ENCODE measurements at regions not wholly inside any gene's neighbourhood (a gene's known extent, or its start where the extent isn't known, plus 50 kb on each side); places are given as distances from the start of the nearest gene placed in this dataset.

DNA sequence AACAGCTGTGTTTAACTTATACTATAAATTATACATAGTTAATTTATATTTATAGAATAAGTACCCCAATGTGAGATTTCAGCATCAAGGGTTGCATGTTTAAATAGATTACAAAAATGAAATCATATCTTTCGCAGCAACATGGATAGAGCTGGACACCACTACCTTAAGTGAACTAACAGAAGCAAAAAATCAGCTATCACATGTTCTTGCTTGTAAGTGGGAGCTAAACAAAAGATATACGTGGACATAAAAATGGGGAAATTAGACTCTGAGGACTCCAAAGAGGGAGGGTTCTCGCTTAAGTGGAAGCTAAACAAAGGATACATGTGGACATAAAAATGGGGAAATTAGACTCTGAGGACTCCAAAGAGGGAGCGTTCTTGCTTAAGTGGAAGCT is 626.5 kb upstream of the DPPA4 start:
- H3K18ac ChIP-seq (ENCODE audit: low read depth in 1 of 2, low read length in 2 of 2): no peak overlapping the region
- no peak overlapping the region for H2BK15ac ChIP-seq (ENCODE audit: low read depth, poor library complexity, severe bottlenecking)

DNA sequence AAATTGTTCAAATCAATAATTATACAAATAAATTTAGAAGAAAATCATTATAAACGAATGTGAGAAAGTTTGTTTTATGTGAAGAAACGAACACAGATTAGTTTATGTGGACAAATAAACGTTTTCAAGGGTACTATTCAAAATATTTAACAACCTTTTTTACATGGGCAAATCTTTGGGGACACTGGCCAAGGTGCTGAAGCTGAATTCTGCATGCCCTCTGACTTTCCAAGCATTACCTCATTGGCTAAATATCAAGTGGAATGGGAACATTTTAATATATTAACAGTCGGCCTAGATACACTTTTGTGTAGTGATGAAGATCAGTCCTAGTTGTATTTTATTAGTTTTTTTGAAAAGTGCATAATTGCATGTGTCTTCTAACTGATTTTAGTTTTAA is 636.4 kb upstream of the DPPA4 start:
- no peak overlapping the region for H3K4me2 ChIP-seq (ENCODE audit: low read length, poor library complexity, severe bottlenecking)
- 50% methylated on average over 1 of the region's 4 CpGs for WGBS

More for the DNA sequence above, 626.5 kb upstream of the DPPA4 start:
- WGBS: 73% methylated on average over 3 of the region's 4 CpGs
- Histone ChIP-seq H2BK120ac (ENCODE audit: low read depth, low read length) (no peak overlapping the region), H3K9ac (ENCODE audit: low read length) (no peak overlapping the region), H4K8ac (ENCODE audit: low read length) (no peak overlapping the region), H3K9me3 (ENCODE audit: control insufficient read depth, low read length) (no peaks in the 10 kb centered on the region), H2BK5ac (ENCODE audit: low read depth, low read length, poor library complexity, severe bottlenecking) (no peak overlapping the region), H2AFZ (ENCODE audit: low read depth, low read length) (no peak overlapping the region), H3K23ac (ENCODE audit: low read length in 2 of 2) (no peak overlapping the region), H4K91ac (ENCODE audit: low read length) (no peak overlapping the region), H3K14ac (ENCODE audit: low read length in 2 of 2) (no peak overlapping the region), H3K4me2 (ENCODE audit: low read length, poor library complexity, severe bottlenecking) (no peak overlapping the region), H3K79me1 (replicated peaks; ENCODE audit: low read length, poor library complexity, severe bottlenecking) (no peaks in the 10 kb centered on the region), H3K27ac (ENCODE audit: low read length, poor library complexity, severe bottlenecking) (no peak overlapping the region), H3K4me1 (ENCODE audit: control insufficient read depth, insufficient read depth, low read depth, low read length) (no peaks in the 10 kb centered on the region), H3K27me3 (ENCODE audit: control insufficient read depth in 1 of 2, insufficient read depth in 1 of 2, low read length in 2 of 2) (no peaks in the 10 kb centered on the region), H2BK12ac (ENCODE audit: low read length in 2 of 2) (no peak overlapping the region), H3K36me3 (ENCODE audit: control insufficient read depth in 1 of 2, insufficient read depth in 2 of 2, low read depth in 1 of 2, low read length in 2 of 2) (no peaks in the 10 kb centered on the region), H3K4me3 (ENCODE audit: insufficient read depth in 1 of 2, low read depth in 1 of 2, low read length in 2 of 2) (no peak overlapping the region), H2AK5ac (ENCODE audit: low read length, severe bottlenecking) (no peak overlapping the region), H3K4ac (ENCODE audit: low read depth in 1 of 2, low read length in 2 of 2) (no peak overlapping the region)
- no peak for DNase-seq

DNA sequence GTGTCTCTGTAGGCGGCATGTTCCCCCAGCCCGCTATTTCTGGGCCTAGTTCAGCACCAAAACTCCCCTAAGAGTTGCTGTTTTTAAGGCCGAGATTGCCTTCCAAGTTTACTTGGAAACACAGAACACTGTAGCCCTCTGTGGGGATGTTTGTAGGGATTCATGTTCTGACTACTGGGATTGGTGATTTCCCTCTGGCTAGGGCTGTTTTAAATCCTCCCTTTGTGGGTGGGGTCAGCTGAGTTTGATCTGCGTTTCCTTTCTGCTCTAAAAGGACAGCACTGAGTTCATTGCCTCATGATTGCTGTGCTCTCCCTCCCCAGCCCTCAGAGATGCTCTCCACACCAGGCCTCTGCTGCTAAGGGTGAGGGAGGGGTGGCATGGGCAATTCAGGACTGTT is 640.6 kb upstream of the DPPA4 start:
- Histone ChIP-seq H3K27ac (ENCODE audit: low read length, poor library complexity, severe bottlenecking) (no peak overlapping the region), H3K23ac (ENCODE audit: low read length in 2 of 2) (no peak overlapping the region), H2AK5ac (ENCODE audit: low read length, severe bottlenecking) (no peak overlapping the region), H3K79me1 (replicated peaks; ENCODE audit: low read length, poor library complexity, severe bottlenecking) (no peaks in the 10 kb centered on the region), H3K36me3 (ENCODE audit: control insufficient read depth in 1 of 2, insufficient read depth in 2 of 2, low read depth in 1 of 2, low read length in 2 of 2) (no peaks in the 10 kb centered on the region), H3K27me3 (ENCODE audit: control insufficient read depth in 1 of 2, insufficient read depth in 1 of 2, low read length in 2 of 2) (no peaks in the 10 kb centered on the region), H3K4me3 (ENCODE audit: insufficient read depth in 1 of 2, low read depth in 1 of 2, low read length in 2 of 2) (no peak overlapping the region), H3K4ac (ENCODE audit: low read depth in 1 of 2, low read length in 2 of 2) (no peak overlapping the region), H3K4me2 (ENCODE audit: low read length, poor library complexity, severe bottlenecking) (no peak overlapping the region), H3K9ac (ENCODE audit: low read length) (no peak overlapping the region), H3K9me3 (ENCODE audit: control insufficient read depth, low read length) (no peaks in the 10 kb centered on the region), H3K4me1 (ENCODE audit: control insufficient read depth, insufficient read depth, low read depth, low read length) (no peaks in the 10 kb centered on the region), H2AFZ (ENCODE audit: low read depth, low read length) (no peak overlapping the region), H3K18ac (ENCODE audit: low read depth in 1 of 2, low read length in 2 of 2) (no peak overlapping the region), H2BK12ac (ENCODE audit: low read length in 2 of 2) (no peak overlapping the region), H2BK5ac (ENCODE audit: low read depth, low read length, poor library complexity, severe bottlenecking) (no peak overlapping the region), H2BK15ac (ENCODE audit: low read depth, poor library complexity, severe bottlenecking) (no peak overlapping the region), H4K8ac (ENCODE audit: low read length) (no peak overlapping the region), H2BK120ac (ENCODE audit: low read depth, low read length) (no peak overlapping the region), H3K14ac (ENCODE audit: low read length in 2 of 2) (no peak overlapping the region), H4K91ac (ENCODE audit: low read length) (no peak overlapping the region)
- 96% methylated on average over 3 of the region's 4 CpGs for WGBS
- DNase-seq: no peak

More for the DNA sequence above, 636.4 kb upstream of the DPPA4 start:
- DNase-seq: peak; percentile 10
- Histone ChIP-seq H3K4me3 (ENCODE audit: insufficient read depth in 1 of 2, low read depth in 1 of 2, low read length in 2 of 2) (no peak overlapping the region), H3K4me1 (ENCODE audit: control insufficient read depth, insufficient read depth, low read depth, low read length) (no peaks in the 10 kb centered on the region), H3K9me3 (ENCODE audit: control insufficient read depth, low read length) (no peaks in the 10 kb centered on the region), H2BK120ac (ENCODE audit: low read depth, low read length) (no peak overlapping the region), H3K23ac (ENCODE audit: low read length in 2 of 2) (no peak overlapping the region), H2BK15ac (ENCODE audit: low read depth, poor library complexity, severe bottlenecking) (no peak overlapping the region), H3K36me3 (ENCODE audit: control insufficient read depth in 1 of 2, insufficient read depth in 2 of 2, low read depth in 1 of 2, low read length in 2 of 2) (no peaks in the 10 kb centered on the region), H2BK5ac (ENCODE audit: low read depth, low read length, poor library complexity, severe bottlenecking) (no peak overlapping the region), H4K91ac (ENCODE audit: low read length) (no peak overlapping the region), H3K4ac (ENCODE audit: low read depth in 1 of 2, low read length in 2 of 2) (no peak overlapping the region), H3K27ac (ENCODE audit: low read length, poor library complexity, severe bottlenecking) (no peak overlapping the region), H2BK12ac (ENCODE audit: low read length in 2 of 2) (no peak overlapping the region), H4K8ac (ENCODE audit: low read length) (no peak overlapping the region), H3K79me1 (replicated peaks; ENCODE audit: low read length, poor library complexity, severe bottlenecking) (no peaks in the 10 kb centered on the region), H3K9ac (ENCODE audit: low read length) (no peak overlapping the region), H3K27me3 (ENCODE audit: control insufficient read depth in 1 of 2, insufficient read depth in 1 of 2, low read length in 2 of 2) (no peaks in the 10 kb centered on the region), H2AK5ac (ENCODE audit: low read length, severe bottlenecking) (no peak overlapping the region), H2AFZ (ENCODE audit: low read depth, low read length) (no peak overlapping the region), H3K14ac (ENCODE audit: low read length in 2 of 2) (no peak overlapping the region), H3K18ac (ENCODE audit: low read depth in 1 of 2, low read length in 2 of 2) (no peak overlapping the region)

DNA sequence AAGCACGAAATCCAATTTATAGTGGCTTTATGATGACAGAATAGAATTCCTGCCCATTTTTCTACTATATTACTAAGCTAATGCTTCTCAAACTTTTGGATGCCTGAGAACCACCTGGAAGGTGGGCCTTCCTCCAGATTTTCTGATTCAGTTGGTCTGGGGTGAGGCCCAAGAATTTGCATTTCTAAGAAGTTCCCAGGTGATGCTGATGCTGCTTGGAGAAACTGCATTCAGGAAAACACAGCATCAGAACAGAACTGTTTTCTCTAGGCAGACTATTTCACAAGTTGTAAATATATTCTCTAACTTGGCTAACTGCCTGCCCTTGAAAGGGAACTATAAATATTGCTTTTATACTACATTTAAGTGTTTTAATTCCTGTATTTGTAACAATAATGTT is 644.9 kb upstream of the DPPA4 start:
- no peak overlapping the region for H4K91ac ChIP-seq (ENCODE audit: low read length)
- H3K79me1 ChIP-seq (replicated peaks; ENCODE audit: low read length, poor library complexity, severe bottlenecking): no peaks in the 10 kb centered on the region
- H3K4me3 ChIP-seq (ENCODE audit: insufficient read depth in 1 of 2, low read depth in 1 of 2, low read length in 2 of 2): no peak overlapping the region
- no CpG with 5 or more reads among the region's 1 CpG for WGBS
- H2BK15ac ChIP-seq (ENCODE audit: low read depth, poor library complexity, severe bottlenecking): no peak overlapping the region
- no peaks in the 10 kb centered on the region for H3K4me1 ChIP-seq (ENCODE audit: control insufficient read depth, insufficient read depth, low read depth, low read length)
- H3K14ac ChIP-seq (ENCODE audit: low read length in 2 of 2): no peak overlapping the region
- no peak overlapping the region for H3K4ac ChIP-seq (ENCODE audit: low read depth in 1 of 2, low read length in 2 of 2)
- H2AFZ ChIP-seq (ENCODE audit: low read depth, low read length): no peak overlapping the region
- DNase-seq: no peak
- no peak overlapping the region for H3K23ac ChIP-seq (ENCODE audit: low read length in 2 of 2)
- H3K27me3 ChIP-seq (ENCODE audit: control insufficient read depth in 1 of 2, insufficient read depth in 1 of 2, low read length in 2 of 2): no peaks in the 10 kb centered on the region
- H3K9me3 ChIP-seq (ENCODE audit: control insufficient read depth, low read length): no peaks in the 10 kb centered on the region
- H3K27ac ChIP-seq (ENCODE audit: low read length, poor library complexity, severe bottlenecking): no peak overlapping the region
- no peak overlapping the region for H2BK5ac ChIP-seq (ENCODE audit: low read depth, low read length, poor library complexity, severe bottlenecking)
- no peak overlapping the region for H2BK120ac ChIP-seq (ENCODE audit: low read depth, low read length)
- H3K4me2 ChIP-seq (ENCODE audit: low read length, poor library complexity, severe bottlenecking): no peak overlapping the region
- no peak overlapping the region for H4K8ac ChIP-seq (ENCODE audit: low read length)
- no peaks in the 10 kb centered on the region for H3K36me3 ChIP-seq (ENCODE audit: control insufficient read depth in 1 of 2, insufficient read depth in 2 of 2, low read depth in 1 of 2, low read length in 2 of 2)
- no peak overlapping the region for H3K9ac ChIP-seq (ENCODE audit: low read length)
- no peak overlapping the region for H2AK5ac ChIP-seq (ENCODE audit: low read length, severe bottlenecking)
- H2BK12ac ChIP-seq (ENCODE audit: low read length in 2 of 2): no peak overlapping the region
- no peak overlapping the region for H3K18ac ChIP-seq (ENCODE audit: low read depth in 1 of 2, low read length in 2 of 2)

Measured in mesenchymal stem cell (in vitro differentiated cells and primary cell).